Spleen (tissue), 7 donors: ENCODE measurements at regions not wholly inside any gene's neighbourhood (a gene's known extent, or its start where the extent isn't known, plus 50 kb on each side); places are given as distances from the start of the nearest gene placed in this dataset.

Source experiments
- CTCF ChIP-seq, 11 experiments: fragments of 200-600 bp in 7 of 11; fragments of 450-650 bp in 4 of 11; sonication (generic) in 4 of 11; IDR thresholded peaks in 8 of 11; conservative IDR thresholded peaks in 3 of 11; 1 replicate in 7 of 11; 2 replicates in 4 of 11; pipeline versions ENCODE4 v1.4.0 to v1.8.0; 2016 to 2021; ENCODE audit warnings: antibody characterized with exemption in 11 of 11, inconsistent platforms in 4 of 11, mild to moderate bottlenecking in 1 of 11
- POLR2A ChIP-seq, 3 donors: fragments of 450-650 bp; IDR thresholded peaks; one replicate each; pipeline ENCODE4 v1.5.1; 2017; ENCODE audit warnings: antibody characterized with exemption in 3 of 3, mild to moderate bottlenecking in 1 of 3
- POLR2AphosphoS5 ChIP-seq, 3 donors: sonication (generic); formaldehyde crosslinking; IDR thresholded peaks; one replicate each; pipeline ENCODE4 v1.5.1; 2017; ENCODE audit warnings: antibody characterized with exemption in 3 of 3
- donor health status: DM: no; HTN: no; CAD: no; lungs with moderate emphysema.
- donor health status: DM: no; HTN: no; CAD: no.
- donor health status: DM: no; HTN: no; CAD: no.

GRCh38 chr15:70585707-70586034 is 177.7 kb downstream of the UACA start:
- TF ChIP-seq CTCF (IDR thresholded peaks at IDR 0.05 in 8 of 11, conservative IDR thresholded peaks at IDR 0.05 in 3 of 11) (no peak), POLR2A (IDR thresholded peaks at IDR 0.05) (no peak), POLR2AphosphoS5 (IDR thresholded peaks at IDR 0.05) (no peak)
